Superior temporal gyrus (tissue), 1 donor: ENCODE measurements at regions not wholly inside any gene's neighbourhood (a gene's known extent, or its start where the extent isn't known, plus 50 kb on each side); places are given as distances from the start of the nearest gene placed in this dataset.
A peak's percentile ranks its signal among the peaks of the same experiment; 100 is the strongest.

Experiments
- DNase-seq: peaks from one replicate; pipeline ENCODE4 v3.0.0-alpha.2; 2016; ENCODE audit errors: extremely low spot score

- DNase-seq = no peak
Observed at GRCh38 chr4:58935332-58935731, 1825.1 kb upstream of the IGFBP7 start.

GRCh38 chr4:58936436-58936835 lies 1826.3 kb upstream of the IGFBP7 start:
- DNase-seq = no peak

- no peak for DNase-seq
Observed at GRCh38 chr4:58940167-58940566, 1830.0 kb upstream of the IGFBP7 start.

GRCh38 chr4:58941286-58941685 lies 1831.1 kb upstream of the IGFBP7 start:
- DNase-seq = no peak

GRCh38 chr4:58953575-58953974 lies 1843.4 kb upstream of the IGFBP7 start:
- no peak for DNase-seq

- DNase-seq = no peak
Observed at GRCh38 chr4:58957711-58958110, 1847.5 kb upstream of the IGFBP7 start.

GRCh38 chr4:58961283-58961682 lies 1851.1 kb upstream of the IGFBP7 start:
- DNase-seq = no peak

- DNase-seq = no peak
Observed at GRCh38 chr4:58961925-58962324, 1851.7 kb upstream of the IGFBP7 start.

GRCh38 chr4:58962424-58962823 lies 1852.2 kb upstream of the IGFBP7 start:
- no peak for DNase-seq

- no peak for DNase-seq
Observed at GRCh38 chr4:58981828-58982227, 1871.6 kb upstream of the IGFBP7 start.

- DNase-seq = no peak
Observed at GRCh38 chr4:58983887-58984286, 1873.7 kb upstream of the IGFBP7 start.

- DNase-seq = no peak
Observed at GRCh38 chr4:59002148-59002547, 1892.0 kb upstream of the IGFBP7 start.

GRCh38 chr4:59024257-59024656 lies 1914.1 kb upstream of the IGFBP7 start:
- no peak for DNase-seq

GRCh38 chr4:59037812-59038211 lies 1927.6 kb upstream of the IGFBP7 start:
- DNase-seq = no peak

- DNase-seq = no peak
Observed at GRCh38 chr4:59039046-59039445, 1928.9 kb upstream of the IGFBP7 start.

- peak; percentile 33 for DNase-seq
Observed at GRCh38 chr4:59044286-59044900, 1934.2 kb upstream of the IGFBP7 start.

- no peak for DNase-seq
Observed at GRCh38 chr4:59054086-59054485, 1943.9 kb upstream of the IGFBP7 start.

GRCh38 chr4:59057804-59058203 lies 1947.6 kb upstream of the IGFBP7 start:
- no peak for DNase-seq

GRCh38 chr4:59058543-59058942 lies 1948.4 kb upstream of the IGFBP7 start:
- DNase-seq = no peak

- no peak for DNase-seq
Observed at GRCh38 chr4:59060002-59060846, 1950.0 kb upstream of the IGFBP7 start.

GRCh38 chr4:59060895-59061294 lies 1950.7 kb upstream of the IGFBP7 start:
- DNase-seq = no peak

- DNase-seq = no peak
Observed at GRCh38 chr4:59063015-59063720, 1953.0 kb upstream of the IGFBP7 start.
